GM18499 (cell line): ENCODE measurements at regions not wholly inside any gene's neighbourhood (a gene's known extent, or its start where the extent isn't known, plus 50 kb on each side); places are given as distances from the start of the nearest gene placed in this dataset.

Experiments
- ATAC-seq: cut with Tn5 transposase; IDR thresholded peaks from one replicate; pipeline ENCODE4 v1.9.1; 2021; ENCODE audit warnings: moderate number of reproducible peaks; ENCODE audit not compliant: insufficient read depth, unreplicated experiment

DNA sequence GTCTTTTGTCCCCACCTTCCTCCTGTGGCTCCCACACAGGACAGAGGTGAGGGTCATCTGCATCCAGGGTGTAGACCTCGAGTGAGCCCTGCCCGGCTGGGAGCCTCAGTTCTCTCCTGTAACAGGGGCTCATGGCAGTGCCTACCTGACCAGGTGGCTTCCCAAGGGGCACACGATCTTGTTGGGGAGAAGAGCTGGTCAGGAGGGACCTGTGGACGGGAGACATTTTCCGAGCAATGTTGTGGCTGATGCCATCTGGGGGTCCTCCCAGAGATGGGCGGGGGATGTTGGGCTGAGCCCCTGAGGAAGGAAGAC, 51.9 kb downstream of the CEBPB start:
- no peak for ATAC-seq

DNA sequence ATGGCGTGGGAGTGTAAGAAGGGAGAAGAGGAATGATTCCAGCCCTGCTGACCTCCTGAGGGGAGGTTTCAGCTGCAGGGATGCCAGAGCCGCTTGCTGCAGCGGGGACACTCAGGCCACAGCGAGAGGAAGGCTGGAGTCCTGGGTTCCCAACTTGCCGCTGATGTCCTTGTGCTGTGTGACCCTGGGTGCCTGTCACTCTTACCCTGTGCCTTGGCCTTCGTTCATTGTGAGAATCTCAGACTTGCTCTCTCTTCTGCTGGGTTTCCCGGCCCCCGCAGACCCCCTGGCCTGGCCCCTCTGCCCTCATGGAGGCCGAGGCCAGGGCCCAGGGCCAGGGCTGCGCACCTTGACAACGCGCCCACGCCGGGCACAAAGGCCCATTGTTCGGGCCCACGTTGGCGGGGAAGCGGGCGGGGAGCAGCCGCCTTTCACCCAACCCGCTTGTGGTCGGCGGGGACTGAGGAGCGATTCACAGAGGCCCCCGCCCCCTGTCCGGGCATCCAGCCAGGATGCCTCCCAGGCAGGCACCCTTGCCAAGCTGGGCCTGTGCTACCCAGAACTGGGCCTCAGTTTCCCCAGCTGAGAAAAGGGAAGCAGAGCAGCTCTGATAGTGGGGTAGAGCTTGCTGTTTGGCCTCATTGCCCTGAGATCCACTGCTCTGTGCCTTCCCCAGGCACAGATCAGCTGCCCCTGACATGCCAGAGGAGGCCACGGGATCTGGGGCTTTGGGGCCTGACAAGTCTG, 52.4 kb downstream of the CEBPB start:
- no peak for ATAC-seq

DNA sequence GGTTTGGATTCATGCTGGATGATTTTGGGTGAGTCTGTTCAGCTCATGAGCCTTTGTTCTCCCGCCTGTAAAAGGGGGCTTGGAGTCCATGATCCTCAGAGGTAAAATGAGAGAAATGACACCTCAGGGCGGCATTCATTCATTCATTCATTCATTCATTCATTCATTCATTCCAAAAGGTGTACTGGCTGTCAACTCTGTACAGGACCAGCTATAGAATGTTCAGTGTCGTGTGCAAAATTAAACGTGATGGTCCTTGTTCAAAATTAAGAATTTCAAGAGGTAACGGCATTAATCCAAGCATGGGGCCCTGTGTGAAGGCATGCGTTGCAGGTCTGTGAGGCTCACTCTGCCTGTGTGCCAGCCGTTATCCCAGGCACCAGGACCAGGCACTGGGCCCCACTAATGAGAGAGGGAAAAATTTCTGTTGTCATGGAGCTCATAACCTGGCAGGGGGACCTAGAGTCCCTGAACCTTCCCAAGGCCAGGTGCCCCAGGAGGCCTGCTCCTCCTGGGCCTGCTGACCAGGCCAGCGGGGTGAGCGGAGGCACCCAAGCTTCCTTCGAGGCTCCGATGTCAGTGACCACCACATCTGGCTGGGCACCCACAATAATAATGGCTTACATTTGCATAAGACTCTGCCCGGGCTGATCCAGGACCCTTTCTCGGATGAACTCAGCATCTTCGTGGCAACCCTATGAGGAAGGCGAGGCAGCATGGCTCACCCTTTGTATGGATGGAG, 53.2 kb downstream of the CEBPB start:
- no peak for ATAC-seq

DNA sequence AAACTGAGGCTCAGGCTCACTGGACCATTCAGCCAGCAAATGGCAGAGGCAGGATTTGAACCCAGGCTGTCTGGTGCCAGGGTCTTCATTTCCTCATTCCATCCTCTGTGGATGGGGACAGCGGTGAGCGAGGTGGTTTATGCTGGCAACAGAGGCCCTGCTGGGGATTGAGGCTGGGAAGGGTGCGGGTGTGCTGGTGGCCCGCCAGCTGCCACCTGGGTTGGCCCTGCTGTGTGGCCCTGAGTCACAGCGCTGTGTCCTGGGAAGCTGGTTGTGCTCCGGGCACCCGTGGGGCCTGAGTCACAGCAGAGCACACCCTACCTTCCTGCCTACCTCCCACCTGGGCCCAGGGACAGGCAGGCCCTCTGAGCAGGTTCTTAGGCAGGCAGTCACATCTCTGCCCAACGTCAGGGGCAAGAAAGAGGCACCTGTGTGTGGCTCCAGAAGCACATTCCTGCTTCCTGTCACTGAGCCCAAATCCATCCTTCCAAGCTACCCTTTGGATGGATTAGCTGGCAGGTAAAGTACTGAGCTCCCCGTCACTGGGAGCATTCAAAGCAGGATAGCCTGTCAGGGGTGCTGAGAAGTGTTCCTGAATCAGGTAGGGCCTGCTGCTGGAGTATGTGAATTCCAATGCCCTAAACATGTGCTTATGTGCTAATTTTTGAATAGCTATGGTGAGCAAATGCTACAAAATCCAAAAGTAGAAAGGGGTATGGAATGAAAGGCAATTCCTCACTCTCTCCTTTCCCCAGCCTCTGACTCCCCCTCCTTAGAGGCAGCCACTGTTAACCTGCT, 53.9 kb downstream of the CEBPB start:
- ATAC-seq, result no peak

DNA sequence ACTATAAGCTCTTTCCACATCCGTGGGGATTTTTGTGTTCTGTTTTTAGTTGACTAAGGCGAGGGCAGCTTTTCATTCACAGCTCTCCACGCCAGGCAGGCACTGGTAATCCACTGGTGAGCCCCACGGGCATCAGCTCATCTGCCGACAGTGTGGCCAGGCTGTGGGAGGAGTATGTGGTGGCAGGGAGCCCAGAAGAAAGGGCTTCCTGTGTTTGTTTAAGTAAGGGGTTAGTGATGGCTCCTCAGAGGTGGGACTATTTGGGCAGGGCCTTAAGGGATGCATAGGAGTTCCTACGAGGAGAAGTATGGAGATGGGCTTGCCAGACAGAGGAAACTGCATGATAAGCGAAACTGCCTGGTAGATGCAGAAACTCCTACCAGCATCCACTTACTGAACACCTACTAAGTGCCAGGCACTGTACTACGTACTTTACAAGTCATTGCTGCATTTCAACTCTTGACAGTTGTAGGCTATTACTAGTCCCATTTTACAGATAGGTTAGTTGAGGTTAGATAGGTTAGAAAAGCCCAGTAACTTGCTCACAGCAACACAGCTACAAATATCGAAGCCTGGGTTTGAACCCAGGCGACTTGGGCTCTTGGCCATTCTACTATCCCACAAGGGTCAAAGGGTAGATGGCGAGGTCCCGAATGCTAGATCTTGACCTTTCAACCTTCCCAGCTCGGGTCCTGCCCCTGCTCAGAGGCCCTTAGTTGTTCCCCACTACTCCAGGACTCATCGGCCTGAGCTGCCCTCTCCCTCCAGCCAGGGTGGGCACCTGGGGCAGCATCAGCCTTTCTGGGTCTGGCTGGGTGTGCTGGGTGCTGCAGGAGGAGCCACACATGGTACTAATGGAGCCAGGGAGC, 55.1 kb downstream of the CEBPB start:
- ATAC-seq, result no peak

DNA sequence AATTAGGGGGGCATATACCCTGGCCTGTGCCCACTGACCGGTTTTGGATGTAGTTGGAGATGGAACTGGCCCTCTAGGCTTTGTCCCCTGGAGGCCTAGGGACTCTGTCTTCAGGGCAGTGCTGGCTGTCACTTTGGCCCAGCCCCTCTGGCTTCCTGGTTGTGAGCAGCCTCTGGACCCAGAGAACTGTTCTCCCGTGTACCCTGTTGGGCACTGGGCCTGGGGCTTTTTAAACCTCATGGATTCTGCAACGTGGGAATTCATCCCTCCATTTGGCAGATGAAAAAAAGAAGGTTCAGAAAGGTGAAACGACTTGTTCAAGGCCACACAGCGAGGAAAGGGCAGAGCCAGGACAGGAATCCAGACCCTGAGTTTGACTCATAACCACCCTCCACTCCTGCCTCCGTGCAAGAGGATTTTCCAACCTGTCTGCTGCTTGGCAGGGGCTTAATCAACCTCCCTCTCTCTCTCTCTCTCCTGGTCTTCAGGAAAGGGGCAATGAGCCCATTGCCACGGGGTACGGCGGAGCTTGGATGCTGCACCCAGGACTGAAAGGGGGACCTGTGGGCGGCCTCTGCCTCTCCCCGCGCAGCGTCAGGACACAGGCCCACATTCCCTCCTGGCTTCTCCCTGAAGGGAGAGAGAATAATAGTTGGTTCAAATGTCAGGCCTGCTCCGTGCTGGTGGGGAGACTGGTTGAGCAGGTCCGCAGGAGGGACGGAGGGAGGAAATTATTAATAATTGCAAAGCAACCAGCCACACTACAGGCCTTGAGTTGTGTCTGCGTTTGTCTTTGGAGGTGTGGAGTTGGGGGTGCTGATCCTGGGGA, 56.0 kb downstream of the CEBPB start:
- ATAC-seq, result no peak

DNA sequence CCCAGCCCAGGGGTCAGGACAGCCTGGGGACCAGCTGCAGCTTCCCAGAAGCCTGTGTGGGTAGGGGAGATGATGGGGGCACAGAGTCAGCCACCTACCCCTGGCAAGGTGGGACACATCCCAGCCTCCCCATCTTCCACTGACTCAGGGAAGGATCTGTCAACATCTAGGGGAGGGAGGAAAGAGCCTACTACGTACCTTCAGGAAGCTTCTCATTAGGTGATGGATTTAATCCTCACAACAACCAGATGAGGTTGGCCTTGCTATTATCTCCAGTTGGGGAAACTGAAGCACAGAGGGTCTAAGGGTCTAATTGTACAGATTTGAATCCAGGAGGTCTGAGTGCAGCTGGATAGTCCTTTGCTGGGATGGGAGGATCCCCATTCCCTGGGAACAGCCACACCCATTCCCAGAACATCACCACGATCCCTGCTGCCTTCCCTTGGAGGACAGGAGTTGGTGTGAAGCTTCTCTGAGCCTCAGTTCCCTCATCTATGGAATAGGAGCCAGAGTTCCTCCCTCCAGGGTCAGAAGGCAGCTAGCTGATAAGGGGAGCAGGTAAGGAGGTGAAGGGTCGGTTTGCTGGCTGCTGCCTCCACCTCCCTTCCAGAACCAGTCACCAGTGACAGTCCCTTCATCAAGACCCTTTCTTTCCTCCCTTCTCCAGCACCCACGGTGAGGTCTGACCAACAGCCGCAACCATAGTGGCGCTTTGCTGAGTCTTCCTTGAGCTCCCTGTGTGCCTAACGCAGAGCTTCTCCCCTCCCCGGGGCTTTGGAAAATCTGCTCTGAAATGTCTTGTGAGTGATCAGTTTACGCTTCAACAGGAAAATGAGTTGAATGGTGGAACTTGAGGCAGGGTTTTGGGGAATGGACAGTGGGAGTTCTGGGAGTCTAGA, 56.8 kb downstream of the CEBPB start:
- no peak for ATAC-seq

DNA sequence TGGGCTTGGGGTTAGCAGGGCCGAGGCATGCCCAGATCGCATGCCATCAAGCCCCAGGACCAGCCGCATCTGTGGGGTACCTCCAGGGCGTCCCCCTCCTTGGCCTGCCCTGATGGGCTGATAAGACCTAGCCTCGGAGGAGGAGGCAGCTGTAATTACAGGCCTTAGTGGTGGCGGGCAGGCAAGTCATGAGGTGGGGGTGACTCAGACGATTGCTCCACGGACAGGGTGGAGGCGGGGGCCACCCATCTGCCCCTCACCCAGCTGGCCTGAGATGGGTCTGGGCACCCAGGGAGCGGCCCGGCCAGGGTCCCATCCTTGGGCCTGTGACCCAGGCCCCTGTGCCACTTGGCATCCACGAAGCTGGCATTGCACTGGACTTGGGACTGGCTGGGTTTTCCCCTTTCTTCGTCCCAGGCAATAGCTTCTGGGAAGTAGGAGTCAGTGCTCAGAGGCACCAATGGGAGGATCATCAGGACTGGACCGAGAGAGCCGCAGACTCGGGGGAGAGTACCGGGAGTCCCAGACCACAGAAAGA, 57.5 kb downstream of the CEBPB start:
- no peak for ATAC-seq

DNA sequence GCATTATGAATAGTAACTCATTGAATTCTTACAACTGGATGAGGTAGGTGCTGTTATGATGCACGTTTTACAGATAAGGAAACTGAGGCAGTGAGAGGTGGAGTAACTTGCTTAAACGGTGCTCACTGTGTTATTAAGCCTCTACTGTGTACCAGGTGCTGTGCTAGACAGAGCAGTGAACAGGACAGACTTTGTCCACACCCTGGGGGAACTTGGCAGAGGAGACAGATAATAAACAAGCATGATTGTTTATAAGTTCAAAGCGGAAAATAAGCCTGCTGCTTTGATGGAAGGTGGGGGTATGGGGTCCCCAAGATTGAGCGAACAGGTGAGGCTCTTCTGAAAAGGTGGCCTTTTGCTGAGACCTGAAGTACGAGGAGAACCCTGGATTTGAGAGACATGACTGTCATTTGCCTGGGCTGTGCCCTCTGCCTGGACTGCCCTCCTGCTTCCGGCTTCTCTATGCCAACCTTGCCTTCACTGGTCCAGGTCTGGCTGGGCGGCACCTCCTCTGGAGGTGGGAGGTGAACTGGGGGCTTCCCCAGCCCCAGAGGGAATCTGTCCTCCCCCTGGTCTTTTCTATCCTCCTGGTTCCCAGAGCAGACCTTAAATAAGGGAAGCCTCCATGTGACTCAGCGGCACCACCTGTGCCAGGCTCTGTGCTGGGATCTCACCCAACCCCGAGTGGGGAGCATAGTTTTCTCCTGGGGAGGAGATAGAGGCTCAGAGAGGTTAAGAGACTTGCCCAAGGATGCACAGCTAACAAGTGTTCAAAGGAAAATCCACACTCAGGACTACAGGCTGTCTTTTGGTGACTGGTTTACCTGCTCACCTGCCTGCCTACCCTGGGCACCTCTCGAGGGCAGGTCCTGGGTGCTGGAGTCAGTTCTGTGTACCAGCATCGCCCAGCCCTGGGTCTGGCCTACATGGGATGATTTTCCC, 59.1 kb downstream of the CEBPB start:
- no peak for ATAC-seq

DNA sequence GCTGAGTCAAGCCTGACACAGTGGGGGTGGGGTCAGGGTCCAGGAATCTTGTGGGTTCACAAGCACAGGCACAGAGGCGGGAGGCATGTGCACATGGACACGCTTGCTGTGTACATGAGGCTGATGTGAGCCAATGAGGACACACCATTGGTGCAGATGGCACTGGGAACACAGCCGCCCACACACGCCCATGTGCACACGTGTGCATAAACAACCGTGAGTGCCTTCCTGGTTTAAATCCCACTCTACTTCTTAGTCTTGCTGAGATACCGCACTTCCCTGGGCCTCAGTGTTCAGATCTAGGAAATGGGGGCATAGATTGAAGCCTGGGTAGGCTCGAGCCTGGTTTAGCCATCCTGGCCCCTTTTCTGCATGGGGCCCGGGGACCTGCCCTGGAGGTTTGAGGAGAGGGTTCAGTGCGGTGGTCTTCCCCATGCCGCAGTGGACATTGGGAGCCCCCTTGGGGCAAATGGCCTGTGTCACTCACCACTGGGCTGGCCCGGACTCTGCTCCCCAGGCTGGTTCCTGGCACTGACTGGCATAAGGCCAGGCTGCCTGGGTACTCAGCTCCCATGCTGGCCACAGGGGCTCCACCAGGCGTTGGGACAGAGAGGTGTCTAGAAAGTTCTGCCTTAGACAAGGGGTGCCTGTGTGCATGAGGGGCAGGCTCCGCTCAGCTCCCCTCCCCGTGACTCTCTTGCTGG, 60.2 kb downstream of the CEBPB start:
- no peak for ATAC-seq

DNA sequence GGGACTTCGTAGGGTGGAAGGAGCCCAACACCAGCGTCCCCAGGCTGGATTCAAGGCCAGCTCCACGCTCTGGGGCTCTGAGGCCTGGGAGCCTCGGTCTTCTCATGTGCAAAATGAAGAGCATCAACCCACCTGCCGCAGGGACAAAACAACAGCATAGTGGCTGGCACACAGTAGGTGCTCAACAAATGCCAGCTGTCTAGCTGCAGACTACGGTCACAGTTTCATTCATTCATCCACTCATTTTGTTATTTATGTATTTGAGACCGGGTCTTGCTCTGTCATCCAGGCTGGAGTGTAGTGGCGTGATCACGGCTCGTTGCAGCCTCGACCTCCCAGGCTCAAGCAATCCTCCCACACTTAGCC, 60.7 kb downstream of the CEBPB start:
- no peak for ATAC-seq

DNA sequence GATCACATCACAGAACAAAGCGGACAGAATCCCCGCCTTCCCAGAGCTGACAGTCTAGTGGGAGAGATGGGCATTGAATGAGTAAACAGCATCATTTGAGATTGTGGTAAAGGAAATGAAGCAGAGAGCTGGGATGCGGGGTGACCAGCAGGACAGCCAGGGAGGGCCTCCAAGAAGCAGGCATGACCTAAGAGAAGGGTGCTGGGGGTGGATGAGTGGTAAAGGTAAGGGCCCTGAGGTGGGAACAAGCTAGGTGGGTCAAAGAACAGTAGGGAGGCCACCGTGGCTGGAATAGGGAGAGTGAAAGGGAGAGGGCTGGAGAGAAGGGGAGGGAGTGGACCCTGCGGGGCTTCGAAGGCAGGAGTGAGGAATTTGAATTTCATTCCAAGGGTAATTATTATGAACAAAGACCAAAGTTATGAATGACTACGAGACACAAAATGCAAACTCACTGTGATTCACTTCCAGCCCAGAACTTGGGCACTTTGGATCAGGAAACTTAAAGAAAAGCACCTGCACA, 61.4 kb downstream of the CEBPB start:
- no peak for ATAC-seq

DNA sequence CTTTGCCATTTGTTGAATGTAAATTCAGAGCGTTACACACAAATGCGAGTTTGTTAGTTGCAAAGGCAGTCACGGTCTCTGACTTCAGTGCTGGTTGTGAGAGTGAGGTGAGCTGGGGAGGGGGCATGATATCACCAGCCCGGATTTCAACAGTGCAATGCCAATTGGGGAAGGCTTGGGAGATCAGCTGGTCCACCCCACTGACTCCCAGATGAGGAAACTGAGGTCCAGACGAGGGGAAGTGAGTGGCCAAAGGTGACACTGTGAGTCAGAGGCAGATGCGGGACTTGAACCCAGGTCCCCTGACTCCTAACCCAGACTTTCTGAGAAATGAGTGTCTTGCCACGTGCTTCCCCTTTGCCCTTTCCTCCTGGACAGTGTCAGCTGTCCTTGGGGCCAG, 62.1 kb downstream of the CEBPB start:
- ATAC-seq, result no peak

DNA sequence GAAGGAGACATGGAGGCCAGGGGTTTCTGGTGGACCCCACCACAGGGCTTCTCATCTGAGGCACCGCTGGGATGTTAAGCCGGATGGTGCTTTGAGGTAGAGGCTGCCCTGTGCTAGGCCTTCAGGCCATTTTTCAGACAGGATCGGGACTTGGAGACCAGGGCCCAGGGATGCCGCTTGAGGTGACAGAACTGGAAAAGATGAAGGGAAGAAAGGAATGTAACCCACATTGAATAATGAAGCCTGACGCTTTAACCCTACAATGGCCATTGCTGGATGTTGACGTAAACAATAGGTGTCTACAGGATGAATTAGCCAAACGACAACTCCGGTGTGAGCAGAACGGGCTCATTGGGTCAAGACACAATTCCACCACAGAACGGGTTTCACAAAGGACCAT, 62.5 kb downstream of the CEBPB start:
- no peak for ATAC-seq

DNA sequence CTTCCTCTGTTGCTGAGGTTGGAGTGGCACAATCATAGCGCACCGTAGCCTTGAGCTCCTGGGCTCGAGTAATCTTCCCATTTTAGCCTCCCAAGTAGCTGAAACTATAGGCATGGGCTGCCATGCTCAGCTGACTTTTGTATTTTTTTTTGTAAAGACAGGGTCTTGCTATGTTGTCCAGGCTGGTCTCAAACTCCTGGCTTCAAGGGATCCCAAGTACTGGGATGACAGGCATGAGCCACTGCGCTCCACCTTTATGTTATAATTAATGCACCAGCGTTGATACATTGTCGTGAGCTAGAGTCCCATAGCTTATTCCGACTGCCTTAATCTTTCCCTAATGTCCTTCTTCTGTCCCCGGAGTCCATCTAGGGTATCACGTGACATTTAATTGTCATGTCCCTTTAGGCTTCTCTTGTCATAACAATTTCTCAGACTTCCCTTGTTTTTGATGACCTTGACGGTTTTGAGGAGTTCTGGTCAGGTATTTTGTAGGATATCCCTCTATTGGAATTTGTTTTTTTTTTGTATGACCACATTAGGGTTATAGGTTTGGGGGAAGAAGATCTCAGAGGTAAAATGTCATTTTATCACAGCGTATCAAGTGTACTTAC, 63.9 kb downstream of the CEBPB start:
- ATAC-seq, result no peak

DNA sequence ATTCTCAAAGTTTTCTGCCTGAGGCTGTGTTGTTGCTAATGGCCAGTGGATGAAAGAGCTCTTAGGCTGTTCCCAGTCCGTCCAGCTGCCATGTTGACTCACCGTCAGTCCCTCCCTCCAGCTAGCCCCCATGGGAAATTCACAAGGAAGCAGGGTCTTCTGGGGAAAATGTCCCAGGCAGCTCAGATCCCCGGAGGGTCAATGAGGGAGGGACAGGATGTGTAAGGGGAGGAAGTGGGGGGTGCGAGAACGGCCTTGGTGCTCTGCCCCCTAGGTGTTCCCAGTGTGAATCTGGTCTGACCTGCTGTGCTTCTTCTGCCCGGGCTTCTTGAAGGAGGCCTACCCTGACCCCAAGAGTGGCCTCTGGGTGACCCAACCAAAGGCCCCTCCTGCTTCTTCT, 65.9 kb downstream of the CEBPB start:
- ATAC-seq, result no peak
